K562 (cell line): ENCODE measurements at regions not wholly inside any gene's neighbourhood (a gene's known extent, or its start where the extent isn't known, plus 50 kb on each side); places are given as distances from the start of the nearest gene placed in this dataset.

Experiments used
- ATAC-seq: fragments of 200-7000 bp; cut with Tn5 transposase; 3 replicates; pipeline ENCODE4 v1.9.1; 2020; ENCODE audit warnings: moderate library complexity
- BruUV-seq: library from RNA; stranded (reverse); fragments of 400-500 nt; replicated peaks from 2 replicates; lab custom pipeline; 2021; lab: Mats Ljungman, UMichigan
- CTCF ChIA-PET: fragments of 300-600 bp; formaldehyde crosslinking; extraction: SDS; loops from one replicate; lab custom pipeline; 2021; ENCODE audit warnings: low intra/inter-chr PET ratio; lab: Yijun Ruan, JAX
- POLR2A ChIA-PET: fragments of 300-600, 350-650 bp; sonication (Branson Sonifier 250); formaldehyde crosslinking; extraction: SDS; loops from one replicate; lab custom pipeline; 2021; ENCODE audit warnings: antibody characterized with exemption, inconsistent platforms; lab: Yijun Ruan, JAX
- DNase-seq, 4 experiments: peaks; one replicate each; pipeline versions ENCODE4 v3.0.0 to v3.0.0-alpha.2; 2011 to 2018; ENCODE audit warnings: low spot score in 3 of 4, mixed read lengths in 3 of 4; ENCODE audit errors: extremely low read depth in 1 of 4
- FAIRE-seq: peaks from 2 replicates; lab custom pipeline; 2011; peaks lifted over from hg19 to GRCh38; lab: Jason Lieb, UNC
- H2AFZ ChIP-seq: 2 replicates; pipeline ENCODE4 v1.6.0; 2011; ENCODE audit warnings: low read depth, low read length, control low read depth, inconsistent platforms
- H3K27ac ChIP-seq: fragments of 200-600 bp; 3 replicates; pipeline ENCODE4 v1.8.0; 2011; ENCODE audit warnings: low read depth, mild to moderate bottlenecking, control low read depth, inconsistent platforms, low read length, moderate library complexity, mixed read lengths; ENCODE audit errors: extremely low read depth
- H3K27me3 ChIP-seq, 2 experiments: fragments of 300-600 bp in 1 of 2; 2 replicates in 1 of 2; 3 replicates in 1 of 2; pipeline versions ENCODE4 v1.6.0 to v1.8.0; 2011; ENCODE audit warnings: inconsistent platforms in 2 of 2, low read length in 2 of 2, mild to moderate bottlenecking in 1 of 2, mixed read lengths in 1 of 2, moderate library complexity in 1 of 2; ENCODE audit not compliant: control insufficient read depth in 2 of 2, insufficient read depth in 2 of 2
- H3K36me3 ChIP-seq: fragments of 300-600 bp; 3 replicates; pipeline ENCODE4 v1.8.0; 2011; ENCODE audit warnings: mild to moderate bottlenecking, low read length, inconsistent platforms; ENCODE audit not compliant: control insufficient read depth, insufficient read depth
- H3K4me1 ChIP-seq, 2 experiments: fragments of 200-600 bp in 1 of 2; replicated peaks in 1 of 2; 2 replicates in 1 of 2; 3 replicates in 1 of 2; pipeline versions ENCODE4 v1.5.1 to v1.8.0; 2011; ENCODE audit warnings: inconsistent platforms in 2 of 2, low read length in 2 of 2, mild to moderate bottlenecking in 1 of 2, mixed read lengths in 1 of 2, moderate library complexity in 1 of 2; ENCODE audit not compliant: control insufficient read depth in 2 of 2, insufficient read depth in 2 of 2
- H3K4me2 ChIP-seq: 2 replicates; pipeline ENCODE4 v1.6.1; 2011; ENCODE audit warnings: low read length, control low read depth, inconsistent platforms, mixed read lengths; ENCODE audit not compliant: insufficient read depth
- H3K4me3 ChIP-seq: fragments of 200-600 bp; sonication (generic), shearing (Covaris generic); 2 replicates; pipeline ENCODE4 v1.5.1; 2016; ENCODE audit warnings: control low read depth, inconsistent platforms
- H3K79me2 ChIP-seq: fragments of 200-600 bp; 3 replicates; pipeline ENCODE4 v1.8.0; 2011; ENCODE audit warnings: low read length, inconsistent platforms; ENCODE audit not compliant: control insufficient read depth, insufficient read depth
- H3K9ac ChIP-seq, 2 experiments: 2 replicates each; pipeline versions ENCODE4 v1.6.0 to v1.6.1; 2011; ENCODE audit warnings: low read depth in 2 of 2, low read length in 2 of 2, control low read depth in 1 of 2, inconsistent platforms in 1 of 2, mild to moderate bottlenecking in 1 of 2, mixed read lengths in 1 of 2; ENCODE audit not compliant: insufficient read depth in 1 of 2
- H3K9me1 ChIP-seq: one replicate; pipeline ENCODE4 v1.6.0; 2011; ENCODE audit warnings: inconsistent platforms, mild to moderate bottlenecking, low read length, moderate library complexity; ENCODE audit not compliant: control insufficient read depth, insufficient read depth
- H3K9me3 ChIP-seq: replicated peaks from 2 replicates; pipeline ENCODE4 v1.5.1; 2011; ENCODE audit warnings: low read depth, low read length, inconsistent platforms; ENCODE audit not compliant: control insufficient read depth, insufficient read depth
- H4K20me1 ChIP-seq: replicated peaks from 2 replicates; pipeline ENCODE4 v1.6.1; 2011; ENCODE audit warnings: low read length, inconsistent platforms, mixed read lengths; ENCODE audit not compliant: control insufficient read depth, insufficient read depth
- COPS2 ChIP-seq: fragments of 450-650 bp; conservative IDR thresholded peaks from 2 replicates; pipeline ENCODE4 v1.6.1; 2016; ENCODE audit warnings: mild to moderate bottlenecking, moderate library complexity
- LARP7 ChIP-seq: fragments of 450-650 bp; IDR thresholded peaks from 2 replicates; pipeline ENCODE4 v1.6.1; 2016
- LEF1 ChIP-seq: fragments of 450-650 bp; IDR thresholded peaks from 2 replicates; pipeline ENCODE4 v1.6.1; 2016; ENCODE audit warnings: mild to moderate bottlenecking
- MYC ChIP-seq, 2 experiments: fragments of 250-450 bp in 1 of 2; sonication (Bioruptor Pico) in 1 of 2; IDR thresholded peaks; 2 replicates each; pipeline versions ENCODE4 v1.5.1 to v1.6.1; 2012 to 2021; ENCODE audit warnings: low read depth in 2 of 2, borderline replicate concordance in 1 of 2, improper control_type of control experiment in 1 of 2, low read length in 1 of 2, mild to moderate bottlenecking in 1 of 2, moderate library complexity in 1 of 2
- NR2F6 ChIP-seq: fragments of 450-650 bp; formaldehyde crosslinking; IDR thresholded peaks from 2 replicates; pipeline ENCODE4 v1.4.0; 2020; ENCODE audit warnings: mild to moderate bottlenecking
- POLR2AphosphoS2 ChIP-seq: IDR thresholded peaks from 2 replicates; pipeline ENCODE4 v1.6.1; 2012; ENCODE audit warnings: low read length, improper control_type of control experiment
- SMARCB1 ChIP-seq: IDR thresholded peaks from 2 replicates; pipeline ENCODE4 v1.6.1; 2011; ENCODE audit warnings: improper control_type of control experiment, low read depth; ENCODE audit not compliant: insufficient read length
- TGIF2 ChIP-seq: sonication (generic); formaldehyde crosslinking; IDR thresholded peaks from 2 replicates; pipeline ENCODE4 v1.8.1; 2022; ENCODE audit warnings: mild to moderate bottlenecking, missing genetic modification reagents, moderate library complexity
- TRIM28 ChIP-seq: fragments of 450-650 bp; IDR thresholded peaks from 2 replicates; pipeline ENCODE4 v1.6.1; 2017
- ZFP1 ChIP-seq: fragments of 450-650 bp; formaldehyde crosslinking; IDR thresholded peaks from 2 replicates; pipeline ENCODE4 v1.4.0; 2020; ENCODE audit warnings: mild to moderate bottlenecking, mixed read lengths
- ZNF274 ChIP-seq: IDR thresholded peaks from 2 replicates; pipeline ENCODE4 v1.6.1; 2011; ENCODE audit warnings: low read depth, mild to moderate bottlenecking, low read length, moderate library complexity, borderline replicate concordance
- ZNF668 ChIP-seq: fragments of 250-450 bp; sonication (Bioruptor Pico); IDR thresholded peaks from 2 replicates; pipeline ENCODE4 v1.8.0; 2022; ENCODE audit warnings: mild to moderate bottlenecking, inconsistent platforms
- WGBS: fragments of 100-300 bp; shearing (Covaris generic); methylation state at CpG from one replicate; pipeline ENCODE4 v1.1.6; 2016; ENCODE audit warnings: low coverage, mixed read lengths; ENCODE audit not compliant: insufficient coverage; ENCODE audit errors: missing lambda C conversion rate; 5-methylcytosine and 5-hydroxymethylcytosine counted together
- in situ Hi-C: fragments of 300-500 bp; cut with MboI; formaldehyde crosslinking; loops from 4 replicates; pipeline ENCODE4 v1.15.0; 2018; ENCODE audit warnings: inconsistent platforms, mixed read lengths
- intact Hi-C: fragments of 100-400 bp; cut with micrococcal nuclease; formaldehyde crosslinking; loops from 2 replicates; pipeline ENCODE4 v1.14.2; 2022
- TF ChIP-seq, protein P1 (sequence below): fragments of 250-450 bp; sonication (Bioruptor Pico); IDR thresholded peaks from 2 replicates; pipeline ENCODE4 v1.4.0; 2020; ENCODE audit warnings: mild to moderate bottlenecking
- TF ChIP-seq, protein P2 (sequence below): sonication (generic); formaldehyde crosslinking; IDR thresholded peaks from 2 replicates; pipeline ENCODE4 v1.8.0; 2023; ENCODE audit warnings: mild to moderate bottlenecking, missing genetic modification reagents

DNA sequence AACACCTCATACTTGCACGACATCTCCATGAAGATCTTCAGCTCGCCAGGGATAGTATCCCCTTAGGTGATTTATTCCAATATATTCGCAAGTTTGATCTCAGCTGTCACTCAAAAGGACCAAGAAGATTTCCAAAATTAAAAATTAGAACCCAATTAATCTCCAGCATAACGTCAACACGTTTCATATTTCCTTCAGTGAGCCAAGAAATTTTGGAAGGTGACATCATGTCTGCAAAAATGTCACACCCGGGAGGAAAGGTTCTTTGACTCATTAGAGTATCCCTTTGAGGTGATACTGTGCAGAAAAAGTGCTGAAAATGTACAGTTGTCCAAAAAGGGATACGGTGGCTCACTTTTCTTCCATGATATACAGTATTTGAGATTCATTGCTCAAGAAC is 569.6 kb downstream of the EFNB2 start:
- POLR2A ChIA-PET = no interaction called here
- no peaks in the 10 kb centered on the region for H4K20me1 ChIP-seq
- no peak overlapping the region for H3K4me2 ChIP-seq
- H2AFZ ChIP-seq = no peak overlapping the region
- no peaks in the 10 kb centered on the region for H3K36me3 ChIP-seq
- no peaks in the 10 kb centered on the region for H3K79me2 ChIP-seq
- intact Hi-C loops = no loop called here
- no peak overlapping the region for H3K27ac ChIP-seq
- no peak for ATAC-seq
- in situ Hi-C loops = no loop called here
- TF ChIP-seq TGIF2 = no peak
- no peak for TF ChIP-seq POLR2AphosphoS2
- no peak for TF ChIP-seq MYC (IDR thresholded peaks at IDR 0.05; ENCODE audit: low read depth, low read length)
- TF ChIP-seq MYC (CRISPR knock-in tag; IDR thresholded peaks at IDR 0.05; ENCODE audit: borderline replicate concordance, low read depth) = no peak
- no peak for TF ChIP-seq LEF1
- TF ChIP-seq, protein P1, sequence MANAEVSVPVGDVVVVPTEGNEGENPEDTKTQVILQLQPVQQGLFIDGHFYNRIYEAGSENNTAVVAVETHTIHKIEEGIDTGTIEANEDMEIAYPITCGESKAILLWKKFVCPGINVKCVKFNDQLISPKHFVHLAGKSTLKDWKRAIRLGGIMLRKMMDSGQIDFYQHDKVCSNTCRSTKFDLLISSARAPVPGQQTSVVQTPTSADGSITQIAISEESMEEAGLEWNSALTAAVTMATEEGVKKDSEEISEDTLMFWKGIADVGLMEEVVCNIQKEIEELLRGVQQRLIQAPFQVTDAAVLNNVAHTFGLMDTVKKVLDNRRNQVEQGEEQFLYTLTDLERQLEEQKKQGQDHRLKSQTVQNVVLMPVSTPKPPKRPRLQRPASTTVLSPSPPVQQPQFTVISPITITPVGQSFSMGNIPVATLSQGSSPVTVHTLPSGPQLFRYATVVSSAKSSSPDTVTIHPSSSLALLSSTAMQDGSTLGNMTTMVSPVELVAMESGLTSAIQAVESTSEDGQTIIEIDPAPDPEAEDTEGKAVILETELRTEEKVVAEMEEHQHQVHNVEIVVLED = no peak
- no peak for TF ChIP-seq ZNF668 (CRISPR knock-in tag)
- no peak for TF ChIP-seq SMARCB1
- TF ChIP-seq ZNF274 = no peak
- TF ChIP-seq TRIM28 = no peak
- TF ChIP-seq, protein P2, sequence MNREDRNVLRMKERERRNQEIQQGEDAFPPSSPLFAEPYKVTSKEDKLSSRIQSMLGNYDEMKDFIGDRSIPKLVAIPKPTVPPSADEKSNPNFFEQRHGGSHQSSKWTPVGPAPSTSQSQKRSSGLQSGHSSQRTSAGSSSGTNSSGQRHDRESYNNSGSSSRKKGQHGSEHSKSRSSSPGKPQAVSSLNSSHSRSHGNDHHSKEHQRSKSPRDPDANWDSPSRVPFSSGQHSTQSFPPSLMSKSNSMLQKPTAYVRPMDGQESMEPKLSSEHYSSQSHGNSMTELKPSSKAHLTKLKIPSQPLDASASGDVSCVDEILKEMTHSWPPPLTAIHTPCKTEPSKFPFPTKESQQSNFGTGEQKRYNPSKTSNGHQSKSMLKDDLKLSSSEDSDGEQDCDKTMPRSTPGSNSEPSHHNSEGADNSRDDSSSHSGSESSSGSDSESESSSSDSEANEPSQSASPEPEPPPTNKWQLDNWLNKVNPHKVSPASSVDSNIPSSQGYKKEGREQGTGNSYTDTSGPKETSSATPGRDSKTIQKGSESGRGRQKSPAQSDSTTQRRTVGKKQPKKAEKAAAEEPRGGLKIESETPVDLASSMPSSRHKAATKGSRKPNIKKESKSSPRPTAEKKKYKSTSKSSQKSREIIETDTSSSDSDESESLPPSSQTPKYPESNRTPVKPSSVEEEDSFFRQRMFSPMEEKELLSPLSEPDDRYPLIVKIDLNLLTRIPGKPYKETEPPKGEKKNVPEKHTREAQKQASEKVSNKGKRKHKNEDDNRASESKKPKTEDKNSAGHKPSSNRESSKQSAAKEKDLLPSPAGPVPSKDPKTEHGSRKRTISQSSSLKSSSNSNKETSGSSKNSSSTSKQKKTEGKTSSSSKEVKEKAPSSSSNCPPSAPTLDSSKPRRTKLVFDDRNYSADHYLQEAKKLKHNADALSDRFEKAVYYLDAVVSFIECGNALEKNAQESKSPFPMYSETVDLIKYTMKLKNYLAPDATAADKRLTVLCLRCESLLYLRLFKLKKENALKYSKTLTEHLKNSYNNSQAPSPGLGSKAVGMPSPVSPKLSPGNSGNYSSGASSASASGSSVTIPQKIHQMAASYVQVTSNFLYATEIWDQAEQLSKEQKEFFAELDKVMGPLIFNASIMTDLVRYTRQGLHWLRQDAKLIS = no peak
- TF ChIP-seq LARP7 = no peak
- no peak for TF ChIP-seq NR2F6
- no peak for TF ChIP-seq ZFP1 (CRISPR knock-in tag)
- TF ChIP-seq COPS2 = no peak
- WGBS = 5% methylated on average over 7 of the region's 7 CpGs
- no peaks in the 10 kb centered on the region for H3K9me3 ChIP-seq
- H3K9ac ChIP-seq = no peak overlapping the region
- BruUV-seq = no TSS peak
- no peaks in the 10 kb centered on the region for H3K27me3 ChIP-seq
- no peak for DNase-seq
- no peak for FAIRE-seq
- no peaks in the 10 kb centered on the region for H3K9me1 ChIP-seq
- H3K4me1 ChIP-seq = no peaks in the 10 kb centered on the region
- no peak overlapping the region for H3K4me3 ChIP-seq
- CTCF ChIA-PET = no interaction called here
